ENCODE measurements at regions not wholly inside any gene's neighbourhood (a gene's known extent, or its start where the extent isn't known, plus 50 kb on each side); places are given as distances from the start of the nearest gene placed in this dataset.

GRCh38 chr5:167894631-167895472 lies 396.6 kb upstream of the WWC1 start:
- H3K36me3 ChIP-seq = no peaks in the 10 kb centered on the region
- no peak for DNase-seq
- no peak overlapping the region for H3K4me3 ChIP-seq
- no peaks in the 10 kb centered on the region for H3K27me3 ChIP-seq
- H3K4me1 ChIP-seq = no peaks in the 10 kb centered on the region
- ATAC-seq = no peak
- intact Hi-C loops (cut with DNase I) = no loop called here
- TF ChIP-seq CTCF (IDR thresholded peaks at IDR 0.05) = no peak
- no peaks in the 10 kb centered on the region for H3K9me3 ChIP-seq
- H3K27ac ChIP-seq = no peak overlapping the region

DNA sequence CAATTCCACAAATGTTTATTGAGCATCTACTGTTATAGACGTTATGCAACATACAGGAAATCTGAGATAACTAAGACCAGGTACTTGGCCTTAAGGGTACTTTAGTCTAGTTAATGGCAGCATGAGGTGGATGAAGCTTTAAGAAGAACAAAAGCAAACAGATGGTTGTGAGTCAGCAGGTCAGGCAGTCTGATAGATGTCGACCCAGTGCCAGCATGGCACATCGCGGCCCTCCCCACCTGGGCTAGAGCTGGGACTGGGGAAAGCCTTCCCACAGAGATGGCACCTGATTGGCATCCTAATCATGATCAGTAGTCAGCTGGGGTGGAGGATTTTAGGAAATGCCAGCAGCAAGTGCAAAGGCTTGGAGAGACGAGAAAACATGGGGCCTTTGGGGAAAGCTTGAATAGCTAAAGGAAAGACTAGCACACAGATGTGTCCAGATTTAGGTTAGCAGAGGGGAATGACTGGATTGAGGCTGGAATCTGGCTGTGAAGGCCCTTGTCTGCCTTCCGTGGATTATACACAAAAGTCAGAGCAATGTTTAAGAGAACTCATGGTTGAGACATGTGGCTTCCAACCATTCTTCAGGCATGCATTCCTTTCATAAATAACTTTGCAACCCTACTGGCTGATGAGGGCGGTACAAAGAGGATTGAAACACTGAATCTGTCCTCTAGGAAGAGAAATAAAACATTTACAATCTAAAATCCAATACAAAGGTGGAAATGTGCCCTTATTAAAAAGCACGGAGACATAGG lies 395.4 kb upstream of the WWC1 start:
- no peak for TF ChIP-seq CTCF (IDR thresholded peaks at IDR 0.05)
- Histone ChIP-seq H3K9me3 (no peaks in the 10 kb centered on the region), H3K27ac (no peak overlapping the region), H3K4me1 (no peaks in the 10 kb centered on the region), H3K36me3 (no peaks in the 10 kb centered on the region), H3K27me3 (no peaks in the 10 kb centered on the region), H3K4me3 (no peak overlapping the region)
- intact Hi-C loops (cut with DNase I) = no loop called here
- ATAC-seq = no peak
- DNase-seq = no peak

DNA sequence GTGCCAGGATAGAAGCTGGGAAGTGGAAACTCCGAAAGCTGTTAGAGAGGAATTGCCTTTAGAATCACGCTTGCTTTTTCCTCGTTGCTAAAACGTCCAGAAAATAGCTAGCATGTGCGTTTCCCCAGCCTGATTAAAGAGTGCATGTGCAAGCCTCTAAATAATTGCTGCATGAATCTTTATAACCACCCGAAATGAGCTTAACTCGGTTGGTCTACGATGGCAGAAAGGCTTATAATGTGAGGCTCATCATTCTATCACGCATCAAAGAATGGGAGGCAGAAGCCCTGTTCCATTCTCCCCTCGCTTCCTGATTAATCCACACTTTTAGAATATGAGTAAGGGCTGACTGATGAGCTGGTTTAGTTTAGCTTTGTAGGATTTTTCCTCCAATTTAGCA lies 394.6 kb upstream of the WWC1 start:
- no peaks in the 10 kb centered on the region for H3K4me1 ChIP-seq
- no peak overlapping the region for H3K4me3 ChIP-seq
- no peaks in the 10 kb centered on the region for H3K9me3 ChIP-seq
- H3K27me3 ChIP-seq = no peaks in the 10 kb centered on the region
- no peak for TF ChIP-seq CTCF (IDR thresholded peaks at IDR 0.05)
- no peaks in the 10 kb centered on the region for H3K36me3 ChIP-seq
- no peak for DNase-seq
- ATAC-seq = no peak
- no peak overlapping the region for H3K27ac ChIP-seq
- intact Hi-C loops (cut with DNase I) = no loop called here

GRCh38 chr5:167897371-167897770 lies 394.1 kb upstream of the WWC1 start:
- intact Hi-C loops (cut with DNase I) = no loop called here
- H3K4me3 ChIP-seq = no peak overlapping the region
- no peaks in the 10 kb centered on the region for H3K36me3 ChIP-seq
- no peak overlapping the region for H3K27ac ChIP-seq
- H3K4me1 ChIP-seq = no peaks in the 10 kb centered on the region
- H3K9me3 ChIP-seq = no peaks in the 10 kb centered on the region
- ATAC-seq (no peak), DNase-seq (no peak)
- TF ChIP-seq CTCF (IDR thresholded peaks at IDR 0.05) = no peak
- H3K27me3 ChIP-seq = no peaks in the 10 kb centered on the region

DNA sequence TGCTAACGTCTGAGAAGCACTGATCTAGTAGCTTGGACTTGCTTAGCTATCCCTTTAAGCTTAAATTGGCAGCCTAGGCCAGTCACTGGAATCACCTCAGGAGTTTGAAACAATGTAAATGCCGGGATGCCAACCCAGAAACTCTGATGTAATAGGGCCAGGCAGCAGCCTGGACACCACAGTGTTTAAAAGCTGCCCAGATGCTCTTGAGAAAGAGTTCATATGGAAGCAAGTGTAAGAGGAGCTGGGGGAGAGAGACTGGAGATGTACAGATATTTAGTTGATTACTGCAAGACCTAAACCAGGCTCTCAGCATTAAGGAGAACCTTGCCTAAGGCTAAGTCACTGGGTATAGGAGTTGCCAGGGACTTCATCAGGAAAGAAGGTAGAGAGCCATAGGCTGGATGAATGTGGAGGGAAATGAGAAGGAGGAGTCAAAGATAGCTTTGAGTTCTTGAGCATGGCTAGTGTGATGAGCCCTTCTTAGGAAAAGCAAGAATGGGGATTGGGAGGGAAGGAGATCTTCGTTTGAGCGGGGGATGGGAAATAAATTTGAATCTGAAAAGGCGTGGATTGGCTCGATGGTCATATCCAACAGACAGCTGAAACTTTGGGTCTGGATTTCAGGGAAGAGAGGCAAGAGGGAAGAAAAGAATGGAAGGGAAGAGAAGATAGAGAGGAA lies 392.9 kb upstream of the WWC1 start:
- Histone ChIP-seq H3K9me3 (no peaks in the 10 kb centered on the region), H3K27ac (no peak overlapping the region), H3K4me1 (no peaks in the 10 kb centered on the region), H3K4me3 (no peak overlapping the region), H3K36me3 (no peaks in the 10 kb centered on the region), H3K27me3 (no peaks in the 10 kb centered on the region)
- DNase-seq (no peak), ATAC-seq (no peak)
- intact Hi-C loops (cut with DNase I) = no loop called here
- TF ChIP-seq CTCF (IDR thresholded peaks at IDR 0.05) = no peak

Measured in upper lobe of right lung (tissue), 1 donor.